T-cell (primary cell): ENCODE measurements at regions not wholly inside any gene's neighbourhood (a gene's known extent, or its start where the extent isn't known, plus 50 kb on each side); places are given as distances from the start of the nearest gene placed in this dataset.
A peak's percentile ranks its signal among the peaks of the same experiment; 100 is the strongest.
"Not testable (repeated sequence)": the region's sequence is repeated elsewhere in the genome, so short reads cannot be mapped to it uniquely, and the experiment has no call there.

Experiments used
- ATAC-seq, 4 experiments: fragments of 200-7000 bp in 3 of 4; fragments of 150-1000 bp in 1 of 4; cut with Tn5 transposase; replicated peaks in 1 of 4; 1 replicate in 3 of 4; 2 replicates in 1 of 4; pipeline ENCODE4 v1.10.0; 2021; ENCODE audit warnings: moderate library complexity in 3 of 4, mild to moderate bottlenecking in 2 of 4, moderate number of reproducible peaks in 1 of 4
- CTCF ChIA-PET, 2 donors: fragments of 300-600 bp; sonication (Branson Sonifier 250); formaldehyde crosslinking; loops; one replicate each; lab custom pipeline; 2022; ENCODE audit warnings: antibody characterized with exemption in 2 of 2; lab: Charles Lee
- POLR2A ChIA-PET, 2 donors: fragments of 300-600 bp; sonication (Branson Sonifier 250); formaldehyde crosslinking; loops; one replicate each; lab custom pipeline; 2022; ENCODE audit warnings: antibody characterized with exemption in 2 of 2; lab: Charles Lee
- DNase-seq, 35 experiments: peaks; one replicate each; pipeline versions ENCODE4 v3.0.0 to v3.0.0-alpha.2; 2013 to 2023
- H3K27ac ChIP-seq: one replicate; pipeline ENCODE4 v1.5.1; 2013; ENCODE audit warnings: low read length
- H3K27me3 ChIP-seq, 2 experiments: replicated peaks in 1 of 2; 1 replicate in 1 of 2; 2 replicates in 1 of 2; pipeline versions ENCODE4 v1.6.1 to v1.7.0; 2013; ENCODE audit warnings: low read length in 1 of 2, mixed read lengths in 1 of 2; ENCODE audit not compliant: control insufficient read depth in 2 of 2, insufficient read depth in 2 of 2; ENCODE audit errors: extremely low read depth in 1 of 2
- H3K36me3 ChIP-seq, 2 donors: 1 replicate in 1 of 2; 2 replicates in 1 of 2; pipeline versions ENCODE4 v1.6.1 to v1.7.0; 2013; ENCODE audit warnings: low read length in 1 of 2; ENCODE audit not compliant: control insufficient read depth in 2 of 2, insufficient read depth in 1 of 2; ENCODE audit errors: extremely low read depth in 1 of 2
- H3K4me1 ChIP-seq, 2 experiments: 1 replicate in 1 of 2; 2 replicates in 1 of 2; pipeline versions ENCODE4 v1.6.1 to v1.7.0; 2013; ENCODE audit warnings: low read length in 2 of 2, mixed read lengths in 1 of 2; ENCODE audit not compliant: insufficient read depth in 2 of 2, control insufficient read depth in 1 of 2; ENCODE audit errors: extremely low read depth in 1 of 2
- H3K4me3 ChIP-seq, 2 donors: 1 replicate in 1 of 2; 2 replicates in 1 of 2; pipeline versions ENCODE4 v1.5.1 to v1.7.0; 2013; ENCODE audit warnings: mild to moderate bottlenecking in 2 of 2, low read length in 1 of 2, moderate library complexity in 1 of 2; ENCODE audit not compliant: control insufficient read depth in 1 of 2; ENCODE audit errors: extremely low read depth in 1 of 2
- H3K9me3 ChIP-seq: 2 replicates; pipeline ENCODE4 v1.7.0; 2013
- H3K27ac Mint-ChIP-seq, 2 donors: one replicate each; pipeline ENCODE4 v1.8.0; 2020 to 2021; ENCODE audit warnings: mild to moderate bottlenecking in 2 of 2, mixed read lengths in 2 of 2
- H3K27me3 Mint-ChIP-seq, 2 donors: one replicate each; pipeline ENCODE4 v1.8.0; 2021 to 2022; ENCODE audit warnings: mixed read lengths in 2 of 2
- H3K36me3 Mint-ChIP-seq: one replicate; pipeline ENCODE4 v1.8.0; 2021; ENCODE audit warnings: mixed read lengths
- H3K4me1 Mint-ChIP-seq, 3 donors: one replicate each; pipeline ENCODE4 v1.8.0; 2020 to 2022; ENCODE audit warnings: mixed read lengths in 3 of 3, mild to moderate bottlenecking in 1 of 3
- H3K4me3 Mint-ChIP-seq, 3 donors: one replicate each; pipeline ENCODE4 v1.8.0; 2020 to 2022; ENCODE audit warnings: mild to moderate bottlenecking in 3 of 3, mixed read lengths in 3 of 3, moderate library complexity in 3 of 3
- H3K9me3 Mint-ChIP-seq, 3 donors: one replicate each; pipeline ENCODE4 v1.8.0; 2020 to 2022; ENCODE audit warnings: mixed read lengths in 3 of 3
- WGBS: methylation state at CpG from one replicate; pipeline ENCODE4 v1.1.5; 2013; ENCODE audit warnings: missing lambda C conversion rate; ENCODE audit not compliant: insufficient coverage; 5-methylcytosine and 5-hydroxymethylcytosine counted together

DNA sequence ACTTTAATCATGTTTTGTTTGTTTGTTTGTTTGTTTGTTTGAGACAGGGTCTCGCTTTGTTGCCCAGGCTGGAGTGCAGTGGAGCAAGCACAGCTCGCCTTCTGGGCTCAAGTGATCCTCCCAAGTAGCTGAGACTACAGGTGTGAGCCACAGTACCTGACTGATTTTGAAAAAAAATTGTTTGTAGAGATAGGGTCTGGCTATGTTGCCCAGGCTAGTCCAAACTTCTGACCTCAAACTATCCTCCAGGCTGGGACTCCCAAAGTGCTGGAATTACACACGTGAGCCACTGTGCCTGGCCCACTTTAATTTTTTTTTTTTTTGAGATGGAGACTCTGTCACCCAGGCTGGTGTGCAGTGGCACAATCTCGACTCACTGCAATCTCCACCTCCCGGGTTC, 74.8 kb upstream of the CLDN5 start:
- peak overlapping the region in 2 of 3 donors; percentile 47 to 76 for H3K4me3 Mint-ChIP-seq
- Histone ChIP-seq H3K9me3 (no peaks in the 10 kb centered on the region), H3K27ac (peak overlapping the region; percentile 82), H3K4me1 (peaks cover 42 to 46% of the 10 kb centered on the region in 2 experiments), H3K36me3 (no peaks in the 10 kb centered on the region), H3K27me3 (peaks cover 0 to 8% of the 10 kb centered on the region in 2 experiments), H3K4me3 (no peak overlapping the region)
- DNase-seq (no peak), ATAC-seq (no peak)
- H3K9me3 Mint-ChIP-seq, result no peaks in the 10 kb centered on the region
- ChIA-PET CTCF (no interaction called here), POLR2A (no interaction called here)
- H3K27ac Mint-ChIP-seq, result peak overlapping the region; percentile 99
- H3K4me1 Mint-ChIP-seq, result peaks cover 53 to 70% (median 70%) of the 10 kb centered on the region in 3 donors
- no peaks in the 10 kb centered on the region for H3K27me3 Mint-ChIP-seq
- H3K36me3 Mint-ChIP-seq, result no peaks in the 10 kb centered on the region
- 83% methylated on average over 1 of the region's 5 CpGs for WGBS

DNA sequence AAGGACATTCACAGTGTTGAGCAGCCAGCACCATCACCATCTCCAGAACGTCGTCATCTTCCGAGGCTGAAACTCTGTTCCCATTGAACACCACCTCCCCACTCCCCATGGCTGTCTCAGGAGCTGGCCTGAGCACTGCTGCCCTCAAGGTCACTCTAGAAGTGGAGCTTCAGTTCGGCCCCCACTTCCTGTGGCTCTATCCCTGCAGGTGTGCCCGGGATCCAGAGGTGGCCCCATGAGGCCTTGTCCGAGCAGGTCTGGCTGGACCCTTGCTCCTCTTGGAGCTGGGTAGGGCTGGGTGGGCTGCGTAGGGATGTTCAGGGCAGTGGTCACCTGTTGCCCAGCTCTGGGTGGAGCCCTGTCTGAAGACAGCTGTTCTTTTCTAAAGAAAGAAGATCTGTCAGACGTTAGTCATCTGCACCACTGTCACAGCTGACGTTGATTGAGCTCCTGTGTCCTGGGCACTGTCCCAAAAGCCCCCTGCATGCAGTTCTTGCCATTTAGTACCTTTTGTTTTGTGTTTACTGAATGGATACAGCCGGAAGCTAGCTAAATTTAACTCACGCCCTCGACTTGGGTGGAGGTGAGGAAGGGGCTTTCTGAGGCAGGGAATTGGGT, 75.5 kb upstream of the CLDN5 start:
- POLR2A ChIA-PET, result no interaction called here
- Mint-ChIP-seq H3K4me3 (peak overlapping the region in 1 of 3 donors; percentile 76), H3K9me3 (no peaks in the 10 kb centered on the region)

DNA sequence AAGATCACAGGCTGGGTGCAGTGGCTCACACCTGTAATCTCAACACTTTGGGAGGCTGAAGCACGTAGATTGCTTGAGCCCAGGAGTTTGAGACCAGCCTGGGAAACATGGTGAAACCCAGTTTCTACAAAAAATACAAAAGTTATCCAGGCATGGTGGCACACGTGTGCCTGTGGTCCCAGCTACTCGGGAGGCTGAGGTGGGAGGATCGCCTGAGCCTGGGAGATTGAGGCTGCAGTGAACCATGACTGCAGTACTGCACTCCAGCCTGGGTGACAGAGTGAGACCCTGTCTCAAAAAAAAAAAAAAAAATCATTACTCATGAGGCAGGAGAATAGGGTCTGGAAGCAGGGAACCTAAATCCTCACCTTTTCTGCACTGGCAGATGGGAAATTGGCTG, 79.1 kb upstream of the CLDN5 start:
- H3K9me3 Mint-ChIP-seq, ATAC-seq, H3K36me3 Mint-ChIP-seq, CTCF ChIA-PET, H3K27ac ChIP-seq, H3K4me3 ChIP-seq, H3K9me3 ChIP-seq, H3K36me3 ChIP-seq, POLR2A ChIA-PET, H3K27me3 Mint-ChIP-seq, DNase-seq, H3K4me3 Mint-ChIP-seq: not testable (repeated sequence)
- Mint-ChIP-seq H3K27ac (peak overlapping the region; percentile 8 to 28), H3K4me1 (peaks cover 50 to 67% (median 62%) of the 10 kb centered on the region in 3 donors)
- H3K27me3 ChIP-seq, result peaks cover 0 to 17% of the 10 kb centered on the region in 2 experiments
- peaks cover 34 to 36% of the 10 kb centered on the region in 2 experiments for H3K4me1 ChIP-seq
- 49% methylated on average over 2 of the region's 4 CpGs for WGBS

More for the DNA sequence above, 75.5 kb upstream of the CLDN5 start:
- Histone ChIP-seq H3K4me3 (no peak overlapping the region), H3K27me3 (peaks cover 0 to 8% of the 10 kb centered on the region in 2 experiments), H3K36me3 (no peaks in the 10 kb centered on the region), H3K27ac (peak overlapping the region; percentile 82), H3K9me3 (no peaks in the 10 kb centered on the region), H3K4me1 (peaks cover 42 to 46% of the 10 kb centered on the region in 2 experiments)
- DNase-seq (no peak), ATAC-seq (no peak)
- CTCF ChIA-PET, result no interaction called here
- WGBS, result 76% methylated on average over 11 of the region's 12 CpGs
- no peaks in the 10 kb centered on the region for H3K27me3 Mint-ChIP-seq
- H3K36me3 Mint-ChIP-seq, result no peaks in the 10 kb centered on the region
- peaks cover 57 to 70% (median 68%) of the 10 kb centered on the region in 3 donors for H3K4me1 Mint-ChIP-seq
- H3K27ac Mint-ChIP-seq, result peak overlapping the region; percentile 99

DNA sequence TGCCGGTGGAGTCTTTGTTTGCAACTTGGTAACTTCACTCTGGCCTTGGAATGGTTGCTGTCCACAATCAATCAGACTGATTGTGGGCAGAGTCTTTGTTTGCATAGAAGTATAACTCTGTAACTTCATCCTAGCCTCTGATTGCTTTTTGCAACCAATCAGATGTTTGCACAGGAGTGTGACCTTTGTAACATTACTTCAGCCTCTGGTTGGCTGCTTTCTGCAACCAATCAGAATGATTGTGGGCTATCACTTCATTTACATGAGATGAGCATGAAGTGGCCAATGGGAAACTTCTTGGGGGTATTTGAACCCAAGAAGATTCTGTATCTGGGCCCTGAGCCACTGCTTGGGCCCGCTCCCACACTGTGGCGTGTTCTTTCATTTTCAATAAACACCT, 79.6 kb upstream of the CLDN5 start:
- DNase-seq (no peak), ATAC-seq (no peak)
- H3K4me3 Mint-ChIP-seq, result no peak overlapping the region
- H3K4me1 Mint-ChIP-seq, result peaks cover 50 to 67% (median 62%) of the 10 kb centered on the region in 3 donors
- CTCF ChIA-PET, result no interaction called here
- H3K27me3 ChIP-seq, result peaks cover 0 to 17% of the 10 kb centered on the region in 2 experiments
- WGBS, result 100% methylated on average over 1 of the region's 3 CpGs
- peak overlapping the region in 1 of 2 donors; percentile 28 for H3K27ac Mint-ChIP-seq
- no peaks in the 10 kb centered on the region for H3K36me3 ChIP-seq
- H3K9me3 ChIP-seq, result no peaks in the 10 kb centered on the region
- POLR2A ChIA-PET, result no interaction called here
- no peak overlapping the region for H3K4me3 ChIP-seq
- H3K9me3 Mint-ChIP-seq, result no peaks in the 10 kb centered on the region
- H3K4me1 ChIP-seq, result peaks cover 31 to 34% of the 10 kb centered on the region in 2 experiments
- no peaks in the 10 kb centered on the region for H3K36me3 Mint-ChIP-seq
- no peak overlapping the region for H3K27ac ChIP-seq
- no peaks in the 10 kb centered on the region for H3K27me3 Mint-ChIP-seq

DNA sequence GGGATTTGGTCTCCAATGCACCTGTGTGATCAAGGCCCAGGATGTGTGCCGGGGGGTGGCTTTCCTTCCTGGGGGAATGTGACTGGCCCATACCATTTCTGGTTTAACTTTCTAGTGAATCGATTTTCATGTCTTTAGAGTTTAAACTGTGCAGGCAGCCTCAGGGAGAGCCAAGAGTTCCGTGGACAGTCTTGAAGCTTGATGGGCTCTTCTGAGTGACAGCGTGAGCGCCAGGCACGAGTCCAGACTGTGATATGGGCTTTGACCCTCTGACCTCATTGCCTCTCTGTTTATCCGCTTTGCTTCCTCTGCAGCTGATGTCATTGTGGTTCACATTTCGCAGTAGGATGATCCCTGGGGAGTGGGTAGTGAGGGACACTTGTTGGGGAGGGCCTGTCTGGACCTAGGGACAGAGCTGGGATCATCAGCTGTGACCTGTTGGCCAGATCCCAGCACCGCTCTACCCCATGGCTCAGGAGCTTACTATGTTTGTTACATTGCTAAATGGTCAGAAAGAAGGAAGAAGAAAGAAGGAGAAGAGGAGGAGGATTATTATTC, 80.6 kb upstream of the CLDN5 start:
- Histone ChIP-seq H3K36me3 (no peaks in the 10 kb centered on the region), H3K9me3 (no peaks in the 10 kb centered on the region), H3K27me3 (peaks cover 0 to 17% of the 10 kb centered on the region in 2 experiments), H3K4me3 (no peak overlapping the region), H3K27ac (no peak overlapping the region), H3K4me1 (peaks cover 27 to 34% of the 10 kb centered on the region in 2 experiments)
- ChIA-PET CTCF (no interaction called here), POLR2A (no interaction called here)
- H3K36me3 Mint-ChIP-seq, result no peaks in the 10 kb centered on the region
- WGBS, result 94% methylated on average over 8 of the region's 9 CpGs
- no peaks in the 10 kb centered on the region for H3K27me3 Mint-ChIP-seq
- H3K4me1 Mint-ChIP-seq, result peaks cover 48 to 67% (median 59%) of the 10 kb centered on the region in 3 donors
- H3K9me3 Mint-ChIP-seq, result no peaks in the 10 kb centered on the region
- H3K4me3 Mint-ChIP-seq, result peak overlapping the region in 1 of 3 donors; percentile 14
- DNase-seq (no peak), ATAC-seq (no peak)
- no peak overlapping the region for H3K27ac Mint-ChIP-seq

DNA sequence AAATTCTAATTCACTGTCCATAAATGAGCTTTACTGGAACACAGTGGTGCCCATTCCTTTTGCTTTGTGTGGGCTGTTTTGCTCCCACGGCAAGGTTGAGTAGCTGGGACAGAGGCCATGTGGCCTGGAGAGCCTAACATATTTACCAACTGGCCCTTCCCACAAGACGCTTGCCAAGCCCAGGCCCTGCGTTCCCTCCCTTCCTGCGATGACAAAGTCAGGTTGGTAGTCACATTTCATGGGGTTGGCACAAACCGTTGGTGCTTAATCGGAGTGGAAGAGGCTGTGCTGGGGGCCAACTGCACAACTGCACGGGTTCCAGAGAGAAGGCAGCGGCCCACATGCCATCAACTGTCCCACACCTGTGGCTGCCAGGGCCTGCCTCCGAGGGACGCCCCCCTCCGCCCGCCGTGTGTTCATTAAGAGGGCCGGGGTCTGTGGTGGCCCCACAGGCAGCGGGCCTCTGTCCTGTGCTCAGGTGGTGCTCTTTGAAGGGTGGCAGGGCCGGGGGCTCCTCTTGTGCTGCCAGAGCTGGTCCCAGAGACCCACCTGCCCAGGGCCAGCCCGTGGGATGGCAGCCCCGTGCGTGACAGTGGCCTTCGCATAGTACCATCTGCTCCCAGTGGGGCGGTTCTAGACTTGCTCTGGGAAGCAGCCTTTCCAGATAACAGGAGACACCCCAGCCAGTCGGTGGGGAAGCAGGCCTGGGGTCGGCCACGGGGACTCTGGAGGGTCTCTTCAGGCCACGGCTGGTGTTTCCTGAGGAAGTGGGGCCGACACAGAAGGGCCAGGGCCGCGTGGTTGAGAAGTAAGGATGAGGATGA, 81.5 kb upstream of the CLDN5 start:
- POLR2A ChIA-PET, result interaction anchor here in 1 of 2 donors (0.5 kb wide), 1 partner anchor 78 kb away, joined by 3 read pairs; no protein-coding TSS in a partner anchor
- CTCF ChIA-PET, result no interaction called here
- H3K9me3 Mint-ChIP-seq, result no peaks in the 10 kb centered on the region
- Histone ChIP-seq H3K4me1 (peaks cover 26 to 41% of the 10 kb centered on the region in 2 experiments), H3K36me3 (no peaks in the 10 kb centered on the region), H3K9me3 (no peaks in the 10 kb centered on the region), H3K27me3 (peaks cover 0 to 19% of the 10 kb centered on the region in 2 experiments), H3K4me3 (no peak overlapping the region), H3K27ac (no peak overlapping the region)
- DNase-seq, result no peak
- peak overlapping the region in 1 of 2 donors; percentile 89 for H3K27ac Mint-ChIP-seq
- H3K4me1 Mint-ChIP-seq, result peaks cover 49 to 69% (median 60%) of the 10 kb centered on the region in 3 donors
- no peaks in the 10 kb centered on the region for H3K36me3 Mint-ChIP-seq
- no peaks in the 10 kb centered on the region for H3K27me3 Mint-ChIP-seq
- WGBS, result 80% methylated on average over 22 of the region's 28 CpGs
- H3K4me3 Mint-ChIP-seq, result no peak overlapping the region
- ATAC-seq, result no peak
